NCI-H1417 treated with DMSO at 0.1 percent for 48 hours (cell line): ENCODE measurements at regions not wholly inside any gene's neighbourhood (a gene's known extent, or its start where the extent isn't known, plus 50 kb on each side); places are given as distances from the start of the nearest gene placed in this dataset.
"Not testable (repeated sequence)": the region's sequence is repeated elsewhere in the genome, so short reads cannot be mapped to it uniquely, and the experiment has no call there.

Source experiments
- DNase-seq: peaks from one replicate; lab custom pipeline; 2025; lab: John Stamatoyannopoulos, UW

GRCh38 chr6:2611092-2611491 is 139.6 kb downstream of the MYLK4 start:
- DNase-seq = no peak

- no peak for DNase-seq
Measured at GRCh38 chr6:2608503-2608902, 142.2 kb downstream of the MYLK4 start.

GRCh38 chr6:2600363-2600762 is 150.4 kb downstream of the MYLK4 start:
- DNase-seq = no peak

- DNase-seq = no peak
Measured at GRCh38 chr6:2599817-2600216, 150.9 kb downstream of the MYLK4 start.

GRCh38 chr6:2598867-2599266 is 151.9 kb downstream of the MYLK4 start:
- no peak for DNase-seq

- no peak for DNase-seq
Measured at GRCh38 chr6:2597991-2598390, 152.7 kb downstream of the MYLK4 start.

- DNase-seq = not testable (repeated sequence)
Measured at GRCh38 chr6:2597457-2597856, 153.3 kb downstream of the MYLK4 start.

GRCh38 chr6:2596222-2596621 is 154.5 kb downstream of the MYLK4 start:
- no peak for DNase-seq

GRCh38 chr6:2594868-2595267 is 155.9 kb downstream of the MYLK4 start:
- DNase-seq = no peak

- no peak for DNase-seq
Measured at GRCh38 chr6:2593167-2593566, 157.6 kb downstream of the MYLK4 start.

GRCh38 chr6:2589171-2589661 is 161.5 kb downstream of the MYLK4 start:
- DNase-seq = no peak

- DNase-seq = no peak
Measured at GRCh38 chr6:2583459-2583858, 167.3 kb downstream of the MYLK4 start.

- DNase-seq = no peak
Measured at GRCh38 chr6:2582268-2582667, 168.5 kb downstream of the MYLK4 start.

GRCh38 chr6:2581611-2582010 is 169.1 kb downstream of the MYLK4 start:
- DNase-seq = no peak

GRCh38 chr6:2581011-2581410 is 169.7 kb downstream of the MYLK4 start:
- no peak for DNase-seq

GRCh38 chr6:2579804-2580570 is 170.7 kb downstream of the MYLK4 start:
- no peak for DNase-seq

GRCh38 chr6:2579241-2579761 is 171.4 kb downstream of the MYLK4 start:
- no peak for DNase-seq

GRCh38 chr6:2578767-2579166 is 172.0 kb downstream of the MYLK4 start:
- no peak for DNase-seq

- no peak for DNase-seq
Measured at GRCh38 chr6:2576499-2576898, 174.2 kb downstream of the MYLK4 start.

GRCh38 chr6:2575236-2575635 is 175.5 kb downstream of the MYLK4 start:
- DNase-seq = no peak

GRCh38 chr6:2569420-2569819 is 181.3 kb downstream of the MYLK4 start:
- not testable (repeated sequence) for DNase-seq

GRCh38 chr6:2566048-2566447 is 184.7 kb downstream of the MYLK4 start:
- DNase-seq = no peak

- no peak for DNase-seq
Measured at GRCh38 chr6:2565499-2565898, 185.2 kb downstream of the MYLK4 start.

- no peak for DNase-seq
Measured at GRCh38 chr6:2563635-2564034, 187.1 kb downstream of the MYLK4 start.
